Loucy (cell line): ENCODE measurements at regions not wholly inside any gene's neighbourhood (a gene's known extent, or its start where the extent isn't known, plus 50 kb on each side); places are given as distances from the start of the nearest gene placed in this dataset.

Source experiments
- CTCF ChIP-seq: fragments of 200-600 bp; sonication (generic); conservative IDR thresholded peaks from 2 replicates; pipeline ENCODE4 v1.5.1; 2014; ENCODE audit warnings: mild to moderate bottlenecking, antibody characterized with exemption, low read length
- EZH2phosphoT487 ChIP-seq: fragments of 200-600 bp; IDR thresholded peaks from 2 replicates; pipeline ENCODE4 v1.6.1; 2018; ENCODE audit warnings: antibody characterized with exemption, mild to moderate bottlenecking, moderate library complexity, borderline replicate concordance

GRCh38 chr3:159894386-159894785, 94.2 kb upstream of the IL12A start:
- TF ChIP-seq CTCF, result no peak
- TF ChIP-seq EZH2phosphoT487, result no peak
